ENCODE measurements at regions not wholly inside any gene's neighbourhood (a gene's known extent, or its start where the extent isn't known, plus 50 kb on each side); places are given as distances from the start of the nearest gene placed in this dataset.

GRCh38 chr9:26746357-26747072 lies 146.1 kb downstream of the CAAP1 start:
- TF ChIP-seq SPI1 (IDR thresholded peaks at IDR 0.05; ENCODE audit: borderline replicate concordance, low read depth) (no peak), POLR2AphosphoS5 (IDR thresholded peaks at IDR 0.05; ENCODE audit: low read depth) (no peak), CTCF (IDR thresholded peaks at IDR 0.05; ENCODE audit: insufficient read depth, low read length) (no peak), GABPA (IDR thresholded peaks at IDR 0.05; ENCODE audit: low read depth) (no peak)
